Fibroblast of the conjunctiva (primary cell): ENCODE measurements at regions not wholly inside any gene's neighbourhood (a gene's known extent, or its start where the extent isn't known, plus 50 kb on each side); places are given as distances from the start of the nearest gene placed in this dataset.
"Not testable (repeated sequence)": the region's sequence is repeated elsewhere in the genome, so short reads cannot be mapped to it uniquely, and the experiment has no call there.

Experiments
- DNase-seq: peaks from one replicate; pipeline ENCODE4 v3.0.0-alpha.2; 2010; ENCODE audit warnings: low read depth

- no peak for DNase-seq
These were observed 99.9 kb upstream of the SERBP1 start for GRCh38 chr1:67530071-67530470.

GRCh38 chr1:67532452-67533216 is 102.4 kb upstream of the SERBP1 start:
- DNase-seq, result peak; percentile 86

GRCh38 chr1:67534627-67535065 is 104.4 kb upstream of the SERBP1 start:
- no peak for DNase-seq

- peak; percentile 82 for DNase-seq
These were observed 105.3 kb upstream of the SERBP1 start for GRCh38 chr1:67535474-67535873.

GRCh38 chr1:67536957-67537666 is 106.9 kb upstream of the SERBP1 start:
- no peak for DNase-seq

- DNase-seq, result no peak
These were observed 107.4 kb upstream of the SERBP1 start for GRCh38 chr1:67537667-67538018.

- no peak for DNase-seq
These were observed 110.0 kb upstream of the SERBP1 start for GRCh38 chr1:67540025-67540732.

- DNase-seq, result no peak
These were observed 110.5 kb upstream of the SERBP1 start for GRCh38 chr1:67540733-67541125.

GRCh38 chr1:67542747-67543146 is 112.5 kb upstream of the SERBP1 start:
- DNase-seq, result no peak

GRCh38 chr1:67544921-67545320 is 114.7 kb upstream of the SERBP1 start:
- DNase-seq, result no peak

- no peak for DNase-seq
These were observed 115.2 kb upstream of the SERBP1 start for GRCh38 chr1:67545364-67545763.

- no peak for DNase-seq
These were observed 121.2 kb upstream of the SERBP1 start for GRCh38 chr1:67551375-67551774.

- no peak for DNase-seq
These were observed 122.1 kb upstream of the SERBP1 start for GRCh38 chr1:67552336-67552759.

GRCh38 chr1:67554204-67554603 is 124.0 kb upstream of the SERBP1 start:
- DNase-seq, result not testable (repeated sequence)

GRCh38 chr1:67555461-67556296 is 125.5 kb upstream of the SERBP1 start:
- DNase-seq, result no peak

- no peak for DNase-seq
These were observed 126.2 kb upstream of the SERBP1 start for GRCh38 chr1:67556297-67556900.

- no peak for DNase-seq
These were observed 127.1 kb upstream of the GADD45A start for GRCh38 chr1:67557696-67558448.

GRCh38 chr1:67558449-67559193 is 126.4 kb upstream of the GADD45A start:
- DNase-seq, result no peak

GRCh38 chr1:67559222-67559700 is 125.7 kb upstream of the GADD45A start:
- DNase-seq, result no peak
